GM23248 (cell line): ENCODE measurements at regions not wholly inside any gene's neighbourhood (a gene's known extent, or its start where the extent isn't known, plus 50 kb on each side); places are given as distances from the start of the nearest gene placed in this dataset.

Source experiments
- DNase-seq: peaks from one replicate; pipeline ENCODE4 v3.0.0-alpha.2; 2015
- H2AFZ ChIP-seq: fragments of 200-600 bp; sonication (generic); 2 replicates; pipeline ENCODE4 v1.6.1; 2016; ENCODE audit warnings: antibody characterized with exemption
- H3F3A ChIP-seq: fragments of 200-600 bp; sonication (generic); 2 replicates; pipeline ENCODE4 v1.6.1; 2016; ENCODE audit warnings: mild to moderate bottlenecking, antibody characterized with exemption, mixed run types; ENCODE audit not compliant: insufficient read depth
- H3K27ac ChIP-seq: fragments of 200-600 bp; sonication (generic); 2 replicates; pipeline ENCODE4 v1.5.1; 2016; ENCODE audit warnings: mild to moderate bottlenecking
- H3K27me3 ChIP-seq: fragments of 200-600 bp; sonication (generic); replicated peaks from 2 replicates; pipeline ENCODE4 v1.6.1; 2016; ENCODE audit warnings: mild to moderate bottlenecking; ENCODE audit not compliant: insufficient read depth
- H3K36me3 ChIP-seq: fragments of 200-600 bp; sonication (generic); 2 replicates; pipeline ENCODE4 v1.6.1; 2016; ENCODE audit warnings: low read depth, mild to moderate bottlenecking
- H3K4me1 ChIP-seq: fragments of 200-600 bp; sonication (generic); 2 replicates; pipeline ENCODE4 v1.6.1; 2016; ENCODE audit warnings: mild to moderate bottlenecking; ENCODE audit not compliant: insufficient read depth
- H3K4me2 ChIP-seq: fragments of 200-600 bp; sonication (generic); one replicate; pipeline ENCODE4 v1.6.1; 2016; ENCODE audit warnings: mild to moderate bottlenecking; ENCODE audit not compliant: unreplicated experiment
- H3K4me3 ChIP-seq: fragments of 200-600 bp; sonication (generic); 2 replicates; pipeline ENCODE4 v1.5.1; 2016; ENCODE audit warnings: mild to moderate bottlenecking
- H3K79me2 ChIP-seq: fragments of 200-600 bp; sonication (generic); 2 replicates; pipeline ENCODE4 v1.6.1; 2016; ENCODE audit warnings: mild to moderate bottlenecking; ENCODE audit not compliant: insufficient read depth
- H3K9ac ChIP-seq: fragments of 200-600 bp; sonication (generic); 2 replicates; pipeline ENCODE4 v1.6.1; 2016; ENCODE audit warnings: mild to moderate bottlenecking
- H3K9me2 ChIP-seq: fragments of 200-600 bp; sonication (generic); 2 replicates; pipeline ENCODE4 v1.6.1; 2016; ENCODE audit warnings: mixed run types, mild to moderate bottlenecking, moderate library complexity; ENCODE audit not compliant: insufficient read depth
- H3K9me3 ChIP-seq: fragments of 200-600 bp; sonication (generic); one replicate; pipeline ENCODE4 v1.6.1; 2017; ENCODE audit warnings: low read depth
- H4K20me1 ChIP-seq: fragments of 200-600 bp; sonication (generic); 2 replicates; pipeline ENCODE4 v1.6.0; 2016; ENCODE audit not compliant: insufficient read depth
- EZH2 ChIP-seq: fragments of 200-600 bp; sonication (generic); IDR thresholded peaks from 2 replicates; pipeline ENCODE4 v1.6.1; 2018; ENCODE audit warnings: antibody characterized with exemption, mild to moderate bottlenecking; ENCODE audit not compliant: insufficient read depth, poor library complexity, severe bottlenecking
- EZH2phosphoT487 ChIP-seq: fragments of 200-600 bp; sonication (generic); IDR thresholded peaks from 2 replicates; pipeline ENCODE4 v1.6.1; 2018; ENCODE audit warnings: antibody characterized with exemption, moderate library complexity, mild to moderate bottlenecking, low read depth; ENCODE audit not compliant: insufficient read depth
- WGBS, 2 experiments: methylation state at CpG; one replicate each; pipeline ENCODE4 v1.1.6; 2015 to 2017; ENCODE audit warnings: low lambda C conversion rate in 2 of 2, low coverage in 1 of 2; ENCODE audit errors: missing lambda C conversion rate in 2 of 2; 5-methylcytosine and 5-hydroxymethylcytosine counted together
- in situ Hi-C: fragments of 300-500 bp; cut with MboI; formaldehyde crosslinking; loops from 2 replicates; pipeline ENCODE4 v1.15.0; 2020

DNA sequence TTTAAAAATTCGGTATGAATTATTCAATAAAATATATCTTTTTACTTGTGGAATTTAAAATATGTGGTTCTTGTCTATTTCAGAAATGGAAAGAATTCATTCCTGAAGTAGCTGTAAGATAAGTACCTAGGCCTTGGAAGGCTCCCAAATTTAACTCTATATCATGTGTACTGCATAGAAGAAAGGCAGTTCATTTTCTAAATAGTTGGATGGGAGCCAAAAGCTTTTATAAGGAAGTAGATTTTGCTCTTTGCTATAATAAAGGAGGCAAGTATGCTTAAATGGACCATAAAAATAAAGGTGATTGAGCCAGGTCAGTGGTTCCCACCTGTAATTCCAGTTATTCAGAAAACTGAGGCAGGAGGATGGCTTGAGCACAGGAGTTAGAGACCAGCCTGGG, 187.5 kb downstream of the ATXN7L3B start:
- no peaks in the 10 kb centered on the region for H3K27me3 ChIP-seq
- no peaks in the 10 kb centered on the region for H3F3A ChIP-seq
- H3K9me2 ChIP-seq = no peaks in the 10 kb centered on the region; the same call in 1 of the 2 replicates
- no peaks in the 10 kb centered on the region for H3K4me1 ChIP-seq
- no peaks in the 10 kb centered on the region for H3K9me3 ChIP-seq
- TF ChIP-seq EZH2 (no peak), EZH2phosphoT487 (no peak)
- no peak overlapping the region for H3K27ac ChIP-seq
- in situ Hi-C loops = no loop called here
- WGBS, 2 experiments = 13 to 15% methylated on average over 1 of the region's 1 CpG
- no peak overlapping the region for H3K9ac ChIP-seq
- no peaks in the 10 kb centered on the region for H4K20me1 ChIP-seq
- H3K79me2 ChIP-seq = no peaks in the 10 kb centered on the region
- no peaks in the 10 kb centered on the region for H3K36me3 ChIP-seq
- H3K4me2 ChIP-seq = no peak overlapping the region
- no peak overlapping the region for H3K4me3 ChIP-seq
- no peak overlapping the region for H2AFZ ChIP-seq
- DNase-seq = peak; percentile 14

DNA sequence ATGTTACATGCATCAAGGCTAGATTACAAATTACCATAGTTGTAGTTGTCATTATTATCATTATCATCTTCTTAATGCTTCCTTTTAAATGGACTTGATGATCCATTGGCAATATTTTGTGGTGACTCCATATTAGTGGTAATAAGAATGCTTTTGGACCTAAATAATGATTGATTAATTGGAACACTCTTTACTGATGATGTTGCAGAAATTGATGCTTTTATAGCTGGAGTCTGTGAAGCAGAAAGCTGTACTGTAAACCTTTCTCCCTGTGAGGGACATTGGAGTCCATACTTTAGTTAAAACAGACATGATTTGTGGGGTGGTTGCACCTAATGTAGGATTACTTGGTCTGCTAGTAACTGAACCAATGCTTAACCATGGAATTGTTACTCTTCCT, 190.4 kb downstream of the ATXN7L3B start:
- H3K79me2 ChIP-seq = no peaks in the 10 kb centered on the region
- TF ChIP-seq EZH2phosphoT487 = no peak
- TF ChIP-seq EZH2 = no peak
- H3K9me2 ChIP-seq = no peaks in the 10 kb centered on the region; the same call in 1 of the 2 replicates
- H3K9me3 ChIP-seq = no peaks in the 10 kb centered on the region
- no peak overlapping the region for H2AFZ ChIP-seq
- in situ Hi-C loops = no loop called here
- H3K27ac ChIP-seq = no peak overlapping the region
- no peak for DNase-seq
- no peaks in the 10 kb centered on the region for H3F3A ChIP-seq
- no peaks in the 10 kb centered on the region for H3K36me3 ChIP-seq
- H4K20me1 ChIP-seq = no peaks in the 10 kb centered on the region
- no peaks in the 10 kb centered on the region for H3K4me1 ChIP-seq
- H3K4me2 ChIP-seq = no peak overlapping the region
- H3K4me3 ChIP-seq = no peak overlapping the region
- H3K27me3 ChIP-seq = no peaks in the 10 kb centered on the region
- H3K9ac ChIP-seq = no peak overlapping the region

DNA sequence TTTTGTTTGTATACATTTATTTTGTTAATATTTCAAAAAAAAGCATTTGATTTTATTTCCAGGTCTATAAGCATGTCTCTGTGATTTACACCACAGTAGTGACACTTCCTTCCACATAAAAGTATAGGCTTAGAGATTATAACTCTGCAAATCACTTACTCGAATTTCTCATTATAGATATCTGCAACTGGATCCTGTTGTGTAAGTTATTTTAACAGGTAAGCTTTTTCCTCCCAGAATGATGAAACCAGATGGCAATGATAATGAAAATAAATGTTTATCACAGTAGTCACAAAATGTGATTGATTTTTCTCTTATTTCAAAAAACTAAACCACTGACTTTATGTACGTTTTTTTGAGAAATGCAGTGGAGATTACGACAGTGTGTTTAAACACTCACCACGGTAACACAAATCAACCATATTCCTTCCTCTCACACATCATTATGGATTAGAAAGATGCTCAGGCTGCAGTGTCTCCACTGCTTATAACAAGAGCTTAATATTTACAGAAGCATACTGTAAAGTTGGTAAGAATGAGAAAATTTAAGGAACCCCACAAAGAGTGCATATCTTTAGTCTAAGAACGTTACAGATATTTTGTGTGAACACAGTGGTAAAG, 194.6 kb downstream of the ATXN7L3B start:
- Histone ChIP-seq H3K27me3 (no peaks in the 10 kb centered on the region), H4K20me1 (no peaks in the 10 kb centered on the region), H3K27ac (no peak overlapping the region), H2AFZ (no peak overlapping the region), H3K9me2 (no peaks in the 10 kb centered on the region), H3K4me2 (no peak overlapping the region), H3K79me2 (no peaks in the 10 kb centered on the region), H3K9ac (no peak overlapping the region), H3K36me3 (no peaks in the 10 kb centered on the region), H3K9me3 (no peaks in the 10 kb centered on the region), H3K4me3 (no peak overlapping the region), H3F3A (no peaks in the 10 kb centered on the region), H3K4me1 (no peaks in the 10 kb centered on the region)
- 11 to 14% methylated on average over 5 of the region's 5 CpGs for WGBS, 2 experiments
- TF ChIP-seq EZH2 (no peak), EZH2phosphoT487 (no peak)
- no peak for DNase-seq
- in situ Hi-C loops = no loop called here

DNA sequence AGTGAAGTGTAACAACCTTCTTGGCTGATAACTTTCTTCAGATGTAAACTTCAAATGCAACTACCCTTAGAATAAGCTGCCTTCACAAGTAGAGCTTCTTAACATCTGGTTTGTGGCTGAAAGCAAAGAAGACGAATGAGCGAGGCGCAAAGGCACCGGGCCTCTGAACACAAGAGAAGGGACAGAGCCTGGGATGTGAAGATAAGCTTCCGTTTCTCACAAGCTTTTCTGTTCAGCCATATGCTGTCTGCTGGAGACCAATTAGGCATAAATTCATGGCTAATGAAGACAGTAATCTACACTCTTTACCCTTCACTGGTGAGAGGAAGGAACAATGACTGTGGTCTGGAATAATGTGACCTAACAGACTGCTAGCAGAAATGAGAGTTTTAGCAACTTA, 195.2 kb downstream of the ATXN7L3B start:
- WGBS, 2 experiments = 3% methylated on average over 5 of the region's 5 CpGs
- Histone ChIP-seq H3K4me3 (no peak overlapping the region), H2AFZ (no peak overlapping the region), H3K9ac (no peak overlapping the region), H3K27me3 (no peaks in the 10 kb centered on the region), H3K4me1 (no peaks in the 10 kb centered on the region), H3K79me2 (no peaks in the 10 kb centered on the region), H3K9me3 (no peaks in the 10 kb centered on the region), H4K20me1 (no peaks in the 10 kb centered on the region), H3K9me2 (no peaks in the 10 kb centered on the region), H3K4me2 (no peak overlapping the region), H3K27ac (no peak overlapping the region), H3F3A (no peaks in the 10 kb centered on the region), H3K36me3 (no peaks in the 10 kb centered on the region)
- no peak for DNase-seq
- TF ChIP-seq EZH2 (no peak), EZH2phosphoT487 (no peak)
- in situ Hi-C loops = no loop called here

DNA sequence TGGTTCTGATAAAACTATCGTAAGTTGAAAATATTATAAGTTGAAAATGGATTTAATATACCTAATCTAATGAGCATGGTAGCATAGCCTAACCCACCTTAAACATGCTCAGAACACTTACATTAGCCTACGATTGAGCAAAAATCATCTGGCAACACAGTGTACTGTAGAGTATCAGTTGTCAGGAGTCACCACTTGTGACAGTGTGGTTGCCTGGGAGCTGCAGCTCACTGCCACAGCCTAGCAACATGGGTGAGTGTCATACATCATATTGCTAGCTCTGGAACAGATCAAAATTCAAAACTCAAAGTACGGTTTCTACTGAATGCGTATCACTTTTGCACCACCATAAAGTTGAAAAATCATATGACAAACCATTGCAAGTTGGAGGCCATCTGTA, 203.5 kb downstream of the ATXN7L3B start:
- TF ChIP-seq EZH2phosphoT487 (no peak), EZH2 (no peak)
- Histone ChIP-seq H3K4me2 (no peak overlapping the region), H3F3A (no peaks in the 10 kb centered on the region), H3K36me3 (no peaks in the 10 kb centered on the region), H3K9me2 (no peaks in the 10 kb centered on the region), H4K20me1 (no peaks in the 10 kb centered on the region), H3K4me1 (no peaks in the 10 kb centered on the region), H2AFZ (no peak overlapping the region), H3K4me3 (no peak overlapping the region), H3K9me3 (no peaks in the 10 kb centered on the region), H3K27me3 (no peaks in the 10 kb centered on the region), H3K9ac (no peak overlapping the region), H3K79me2 (no peaks in the 10 kb centered on the region), H3K27ac (no peak overlapping the region)
- in situ Hi-C loops = no loop called here
- no peak for DNase-seq
- 3 to 9% methylated on average over 4 of the region's 4 CpGs for WGBS, 2 experiments
